ENCODE measurements at regions not wholly inside any gene's neighbourhood (a gene's known extent, or its start where the extent isn't known, plus 50 kb on each side); places are given as distances from the start of the nearest gene placed in this dataset.

DNA sequence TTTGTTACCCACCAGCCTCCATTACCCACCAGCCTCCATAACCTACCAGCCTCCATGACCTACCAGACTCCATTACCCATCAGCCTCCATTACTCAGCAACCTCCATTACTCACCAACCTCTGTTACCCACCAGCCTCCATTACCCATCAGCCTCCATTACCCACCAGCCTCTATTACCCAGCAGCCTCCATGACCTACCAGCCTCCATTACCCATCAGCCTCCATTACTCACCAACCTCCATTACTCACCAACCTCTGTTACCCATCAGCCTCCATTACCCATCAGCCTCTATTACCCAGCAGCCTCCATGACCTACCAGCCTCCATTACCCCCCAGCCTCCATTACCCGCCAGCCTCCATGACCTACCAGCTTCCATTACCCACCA is 133.3 kb upstream of the HS6ST1 start:
- Histone ChIP-seq H3K4me3 (ENCODE audit: insufficient read depth, low read depth, low read length) (no peak overlapping the region), H3K4me1 (ENCODE audit: control insufficient read depth, insufficient read depth, low read length) (peaks cover 3% of the 10 kb centered on the region), H3K36me3 (ENCODE audit: control insufficient read depth, insufficient read depth, low read length) (no peaks in the 10 kb centered on the region), H3K9me3 (ENCODE audit: control insufficient read depth, low read length) (no peaks in the 10 kb centered on the region), H3K27ac (ENCODE audit: insufficient read depth, low read depth, low read length, poor library complexity, severe bottlenecking) (no peak overlapping the region), H3K27me3 (ENCODE audit: control insufficient read depth, insufficient read depth, low read length, poor library complexity, severe bottlenecking) (no peaks in the 10 kb centered on the region)
- 93 to 96% methylated on average over 1 of the region's 1 CpG for WGBS, 2 experiments

DNA sequence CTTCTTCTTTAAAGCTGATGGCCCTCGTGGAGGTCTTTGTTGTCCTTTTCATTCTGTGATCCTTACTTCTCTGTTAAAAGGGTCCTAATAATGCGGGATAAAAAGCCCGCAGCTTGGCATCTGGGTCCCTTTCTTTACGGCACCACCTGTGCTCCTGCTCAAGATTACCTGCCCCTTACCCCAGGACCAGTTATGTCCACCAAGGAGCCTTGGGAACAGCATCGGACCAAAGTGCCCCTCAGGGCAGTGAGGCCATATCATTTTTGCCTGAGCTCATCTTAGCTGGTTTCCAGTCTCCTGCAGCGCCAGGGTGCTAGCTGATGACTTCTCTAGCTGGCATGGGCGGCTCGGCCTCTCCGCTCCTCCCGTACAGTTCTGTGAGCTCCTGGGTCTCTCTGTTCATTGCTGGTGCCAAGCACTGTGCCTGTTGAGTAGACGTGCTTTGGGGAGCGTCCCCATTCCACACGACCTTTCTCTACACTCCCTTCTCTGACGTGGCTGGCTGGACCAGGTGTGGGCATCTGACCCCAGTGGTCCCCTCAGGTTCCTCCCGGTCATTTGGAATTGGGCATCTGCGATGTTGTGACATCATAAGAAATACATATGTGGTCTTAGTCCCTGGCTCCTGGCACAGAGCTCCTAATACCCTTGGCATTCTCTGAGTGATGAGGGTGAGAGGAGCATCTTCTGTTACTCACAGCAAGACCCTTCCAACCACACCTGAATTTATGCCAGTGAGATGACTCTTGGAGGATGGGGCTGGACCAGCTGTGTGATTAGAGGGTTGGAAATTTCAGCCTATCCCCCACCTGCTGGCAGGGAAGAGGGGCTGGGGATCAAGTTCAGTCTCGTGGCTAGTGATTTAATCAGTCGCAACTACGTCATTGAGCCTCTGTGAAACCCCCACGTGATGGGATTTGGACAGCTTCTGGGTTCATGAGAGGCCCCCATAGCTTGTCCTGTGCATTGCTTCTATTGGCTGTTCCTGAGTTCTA is 134.2 kb upstream of the HS6ST1 start:
- 93 to 94% methylated on average over 20 of the region's 20 CpGs for WGBS, 2 experiments
- no peak overlapping the region for H3K4me3 ChIP-seq (ENCODE audit: insufficient read depth, low read depth, low read length)
- H3K27ac ChIP-seq (ENCODE audit: insufficient read depth, low read depth, low read length, poor library complexity, severe bottlenecking) = no peak overlapping the region
- no peaks in the 10 kb centered on the region for H3K27me3 ChIP-seq (ENCODE audit: control insufficient read depth, insufficient read depth, low read length, poor library complexity, severe bottlenecking)
- H3K9me3 ChIP-seq (ENCODE audit: control insufficient read depth, low read length) = no peaks in the 10 kb centered on the region
- H3K4me1 ChIP-seq (ENCODE audit: control insufficient read depth, insufficient read depth, low read length) = peaks cover 3% of the 10 kb centered on the region
- no peaks in the 10 kb centered on the region for H3K36me3 ChIP-seq (ENCODE audit: control insufficient read depth, insufficient read depth, low read length)

DNA sequence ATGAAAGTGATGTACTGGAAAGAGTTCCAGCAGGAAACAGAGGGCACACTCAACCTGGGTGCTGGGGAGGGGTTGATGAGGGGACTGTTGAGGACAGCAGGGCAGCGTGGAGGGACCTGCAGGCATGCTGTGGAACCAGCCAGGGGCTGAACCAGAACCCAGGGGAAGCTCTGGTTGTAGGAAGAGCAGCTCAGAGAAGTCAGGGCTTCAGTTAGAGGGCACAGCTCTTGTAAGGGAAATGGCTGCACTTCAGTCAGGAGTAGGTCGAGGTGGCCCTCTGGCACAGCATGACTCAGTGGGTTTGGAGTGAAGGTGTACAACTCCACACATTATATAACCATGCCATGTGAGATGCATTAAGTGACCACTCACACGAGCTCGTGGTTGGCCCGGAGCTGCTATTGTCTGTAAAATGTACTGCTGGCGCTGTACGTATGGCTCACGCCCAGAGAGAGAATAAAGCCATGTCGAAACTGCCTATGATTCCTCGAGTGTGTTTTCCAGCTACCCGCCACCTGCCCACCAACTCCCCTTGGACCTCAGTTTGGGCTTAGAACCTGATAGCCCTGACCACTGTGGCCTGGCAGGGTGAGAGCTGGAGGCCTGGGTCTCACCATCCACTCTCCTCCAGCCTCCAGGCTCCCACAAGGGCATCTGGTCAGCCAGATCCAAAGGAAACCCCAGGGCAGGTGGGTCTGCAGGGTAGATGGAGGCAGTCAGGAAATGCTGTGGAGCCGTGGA is 136.5 kb upstream of the HS6ST1 start:
- peaks cover 3% of the 10 kb centered on the region for H3K4me1 ChIP-seq (ENCODE audit: control insufficient read depth, insufficient read depth, low read length)
- no peaks in the 10 kb centered on the region for H3K27me3 ChIP-seq (ENCODE audit: control insufficient read depth, insufficient read depth, low read length, poor library complexity, severe bottlenecking)
- no peak overlapping the region for H3K4me3 ChIP-seq (ENCODE audit: insufficient read depth, low read depth, low read length)
- H3K9me3 ChIP-seq (ENCODE audit: control insufficient read depth, low read length) = no peaks in the 10 kb centered on the region
- H3K36me3 ChIP-seq (ENCODE audit: control insufficient read depth, insufficient read depth, low read length) = no peaks in the 10 kb centered on the region
- WGBS, 2 experiments = 93 to 95% methylated on average over 12 of the region's 12 CpGs
- H3K27ac ChIP-seq (ENCODE audit: insufficient read depth, low read depth, low read length, poor library complexity, severe bottlenecking) = no peak overlapping the region

DNA sequence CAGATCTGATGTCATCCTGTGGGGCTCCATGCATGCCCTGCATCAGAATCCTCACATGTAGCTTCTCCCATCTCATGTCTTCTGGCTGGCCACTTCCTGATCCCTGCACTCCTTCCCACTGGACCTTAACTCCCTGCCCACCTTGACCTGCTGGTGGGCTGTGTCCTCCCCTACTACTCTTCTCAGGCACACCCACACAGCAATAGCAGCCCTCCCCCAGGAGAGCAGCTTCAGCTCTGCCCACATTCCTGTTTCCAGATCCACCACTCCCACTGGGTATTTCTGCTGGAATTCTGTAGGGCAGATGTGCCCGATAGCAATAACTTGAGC is 137.0 kb upstream of the HS6ST1 start:
- 96 to 100% methylated on average over 1 of the region's 1 CpG for WGBS, 2 experiments
- H3K36me3 ChIP-seq (ENCODE audit: control insufficient read depth, insufficient read depth, low read length) = no peaks in the 10 kb centered on the region

DNA sequence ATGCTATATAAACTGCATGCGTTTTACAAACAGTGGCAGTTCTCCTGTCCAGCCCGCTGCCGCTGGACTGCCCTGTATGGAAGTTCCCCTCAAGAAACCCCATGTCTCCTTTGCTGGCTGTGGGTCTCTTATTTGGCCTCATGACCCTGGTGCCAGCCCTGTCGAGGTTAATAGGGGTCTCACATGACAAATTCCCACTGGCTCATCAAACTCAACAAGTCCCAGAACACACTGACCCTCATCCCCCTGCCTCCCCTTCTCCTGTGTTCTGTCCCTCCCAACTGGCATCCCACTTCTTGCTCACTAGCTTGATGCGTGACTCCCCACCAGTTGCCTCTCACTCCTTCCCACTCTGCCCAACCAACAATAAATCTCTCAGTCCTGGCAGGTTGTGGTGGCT is 137.6 kb upstream of the HS6ST1 start:
- Histone ChIP-seq H3K9me3 (ENCODE audit: control insufficient read depth, low read length) (no peaks in the 10 kb centered on the region), H3K27me3 (ENCODE audit: control insufficient read depth, insufficient read depth, low read length, poor library complexity, severe bottlenecking) (no peaks in the 10 kb centered on the region), H3K4me3 (ENCODE audit: insufficient read depth, low read depth, low read length) (no peak overlapping the region), H3K36me3 (ENCODE audit: control insufficient read depth, insufficient read depth, low read length) (no peaks in the 10 kb centered on the region), H3K27ac (ENCODE audit: insufficient read depth, low read depth, low read length, poor library complexity, severe bottlenecking) (no peak overlapping the region), H3K4me1 (ENCODE audit: control insufficient read depth, insufficient read depth, low read length) (no peaks in the 10 kb centered on the region)
- 89 to 94% methylated on average over 5 of the region's 5 CpGs for WGBS, 2 experiments

More for the DNA sequence above, 137.0 kb upstream of the HS6ST1 start:
- Histone ChIP-seq H3K4me1 (ENCODE audit: control insufficient read depth, insufficient read depth, low read length) (no peaks in the 10 kb centered on the region), H3K27ac (ENCODE audit: insufficient read depth, low read depth, low read length, poor library complexity, severe bottlenecking) (no peak overlapping the region), H3K4me3 (ENCODE audit: insufficient read depth, low read depth, low read length) (no peak overlapping the region), H3K9me3 (ENCODE audit: control insufficient read depth, low read length) (no peaks in the 10 kb centered on the region), H3K27me3 (ENCODE audit: control insufficient read depth, insufficient read depth, low read length, poor library complexity, severe bottlenecking) (no peaks in the 10 kb centered on the region)

DNA sequence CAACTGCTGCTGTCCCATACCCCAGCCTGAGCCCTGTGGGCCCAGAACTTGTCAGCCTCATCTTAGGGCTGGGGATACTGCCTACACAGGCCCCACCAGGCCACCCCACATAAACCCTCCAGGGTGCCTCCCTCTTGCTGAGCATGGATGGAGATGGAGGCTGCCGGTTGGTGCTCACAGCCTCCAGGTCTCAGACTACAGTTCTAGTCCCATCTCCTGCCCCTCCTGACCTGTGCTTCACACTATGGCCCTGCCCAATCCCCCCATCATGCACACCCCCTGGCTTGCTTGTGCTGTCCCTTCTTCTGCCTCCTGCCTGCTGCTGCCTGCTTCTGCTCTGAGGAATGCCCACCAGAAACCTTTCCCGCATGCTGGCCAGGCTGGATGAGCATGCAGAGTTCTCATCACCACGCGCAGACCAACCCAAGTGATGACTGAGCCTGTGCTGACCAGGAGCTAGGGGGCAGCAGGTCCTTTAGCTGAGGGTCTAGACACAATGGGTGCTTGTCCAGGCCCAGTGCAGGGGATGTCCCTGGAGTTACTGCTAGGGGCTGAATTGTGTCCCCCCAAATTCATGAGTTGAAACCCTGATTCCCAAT is 138.4 kb upstream of the HS6ST1 start:
- Histone ChIP-seq H3K9me3 (ENCODE audit: control insufficient read depth, low read length) (no peaks in the 10 kb centered on the region), H3K4me1 (ENCODE audit: control insufficient read depth, insufficient read depth, low read length) (no peaks in the 10 kb centered on the region), H3K4me3 (ENCODE audit: insufficient read depth, low read depth, low read length) (no peak overlapping the region), H3K27ac (ENCODE audit: insufficient read depth, low read depth, low read length, poor library complexity, severe bottlenecking) (no peak overlapping the region), H3K27me3 (ENCODE audit: control insufficient read depth, insufficient read depth, low read length, poor library complexity, severe bottlenecking) (no peaks in the 10 kb centered on the region), H3K36me3 (ENCODE audit: control insufficient read depth, insufficient read depth, low read length) (no peaks in the 10 kb centered on the region)
- WGBS, 2 experiments = 91 to 93% methylated on average over 4 of the region's 4 CpGs

DNA sequence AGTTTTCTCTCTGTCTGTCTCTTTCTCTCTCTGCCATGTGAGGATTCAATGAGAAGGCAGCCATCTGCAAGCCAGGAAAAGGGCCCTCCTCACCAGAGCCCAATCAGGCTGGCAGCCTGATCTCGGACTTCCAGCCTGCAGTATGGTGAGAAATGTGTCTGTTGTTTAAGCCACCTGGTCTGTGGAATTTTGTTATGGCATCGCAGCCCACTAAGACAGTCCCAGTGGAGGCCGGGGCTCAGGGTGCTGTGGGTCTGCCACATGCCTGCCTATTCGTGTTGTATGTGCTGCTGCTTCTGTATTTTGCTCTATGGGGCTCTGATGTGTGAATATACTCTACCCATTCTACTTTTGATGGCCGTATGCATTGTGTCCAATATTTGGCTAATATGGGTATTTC is 139.0 kb upstream of the HS6ST1 start:
- H3K27me3 ChIP-seq (ENCODE audit: control insufficient read depth, insufficient read depth, low read length, poor library complexity, severe bottlenecking) = no peaks in the 10 kb centered on the region
- no peaks in the 10 kb centered on the region for H3K4me1 ChIP-seq (ENCODE audit: control insufficient read depth, insufficient read depth, low read length)
- no peak overlapping the region for H3K27ac ChIP-seq (ENCODE audit: insufficient read depth, low read depth, low read length, poor library complexity, severe bottlenecking)
- H3K4me3 ChIP-seq (ENCODE audit: insufficient read depth, low read depth, low read length) = no peak overlapping the region
- WGBS, 2 experiments = 71 to 77% methylated on average over 5 of the region's 5 CpGs
- no peaks in the 10 kb centered on the region for H3K9me3 ChIP-seq (ENCODE audit: control insufficient read depth, low read length)
- no peaks in the 10 kb centered on the region for H3K36me3 ChIP-seq (ENCODE audit: control insufficient read depth, insufficient read depth, low read length)

DNA sequence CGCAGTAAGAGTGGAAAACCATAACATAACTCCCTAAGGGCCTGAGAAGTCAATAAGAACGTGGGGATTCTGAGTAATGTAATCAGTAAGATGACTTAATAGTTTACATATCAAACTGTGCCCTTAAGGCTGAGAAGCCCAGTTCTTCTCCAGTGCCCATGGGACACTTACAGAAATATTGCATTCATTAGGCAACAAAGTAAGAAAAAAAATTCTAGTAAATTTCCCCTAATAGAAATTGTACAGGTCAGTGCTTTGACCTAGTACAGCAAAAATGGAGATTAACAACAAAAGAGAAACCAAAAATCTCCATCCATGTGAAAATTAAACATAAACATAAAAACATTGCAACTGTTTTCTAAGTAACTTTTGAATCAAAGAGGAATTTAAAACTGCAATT is 139.8 kb upstream of the HS6ST1 start:
- 75 to 97% methylated on average over 2 of the region's 2 CpGs for WGBS, 2 experiments

DNA sequence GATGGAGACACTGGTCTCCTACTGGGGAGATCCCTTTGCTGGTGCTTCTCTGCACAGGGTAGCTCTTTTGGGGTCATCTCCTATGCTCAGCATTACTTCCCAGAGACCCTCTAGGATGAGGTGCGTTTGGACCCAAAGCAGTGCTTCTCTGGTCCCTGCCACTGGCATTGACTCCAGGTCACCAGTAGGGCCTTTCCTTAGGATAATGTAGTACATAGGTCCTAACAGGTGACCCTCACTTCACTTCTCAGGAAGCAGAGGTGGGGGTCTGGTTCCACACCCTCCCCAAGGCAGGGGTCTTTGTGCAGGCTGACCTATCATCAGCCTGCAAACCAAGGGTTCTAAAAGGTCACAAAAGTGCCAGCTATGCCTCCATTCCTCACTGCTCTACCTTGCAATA is 145.8 kb upstream of the HS6ST1 start:
- Histone ChIP-seq H3K4me3 (ENCODE audit: insufficient read depth, low read depth, low read length) (no peak overlapping the region), H3K9me3 (ENCODE audit: control insufficient read depth, low read length) (no peaks in the 10 kb centered on the region), H3K27ac (ENCODE audit: insufficient read depth, low read depth, low read length, poor library complexity, severe bottlenecking) (no peak overlapping the region), H3K36me3 (ENCODE audit: control insufficient read depth, insufficient read depth, low read length) (no peaks in the 10 kb centered on the region), H3K27me3 (ENCODE audit: control insufficient read depth, insufficient read depth, low read length, poor library complexity, severe bottlenecking) (no peaks in the 10 kb centered on the region), H3K4me1 (ENCODE audit: control insufficient read depth, insufficient read depth, low read length) (no peaks in the 10 kb centered on the region)
- WGBS, 2 experiments = 87 to 97% methylated on average over 1 of the region's 1 CpG

More for the DNA sequence above, 139.8 kb upstream of the HS6ST1 start:
- no peaks in the 10 kb centered on the region for H3K4me1 ChIP-seq (ENCODE audit: control insufficient read depth, insufficient read depth, low read length)
- H3K36me3 ChIP-seq (ENCODE audit: control insufficient read depth, insufficient read depth, low read length) = no peaks in the 10 kb centered on the region
- no peaks in the 10 kb centered on the region for H3K27me3 ChIP-seq (ENCODE audit: control insufficient read depth, insufficient read depth, low read length, poor library complexity, severe bottlenecking)
- H3K9me3 ChIP-seq (ENCODE audit: control insufficient read depth, low read length) = no peaks in the 10 kb centered on the region
- H3K27ac ChIP-seq (ENCODE audit: insufficient read depth, low read depth, low read length, poor library complexity, severe bottlenecking) = no peak overlapping the region
- no peak overlapping the region for H3K4me3 ChIP-seq (ENCODE audit: insufficient read depth, low read depth, low read length)
